ENCODE measurements at regions not wholly inside any gene's neighbourhood (a gene's known extent, or its start where the extent isn't known, plus 50 kb on each side); places are given as distances from the start of the nearest gene placed in this dataset.
"Not testable (repeated sequence)": the region's sequence is repeated elsewhere in the genome, so short reads cannot be mapped to it uniquely, and the experiment has no call there.

DNA sequence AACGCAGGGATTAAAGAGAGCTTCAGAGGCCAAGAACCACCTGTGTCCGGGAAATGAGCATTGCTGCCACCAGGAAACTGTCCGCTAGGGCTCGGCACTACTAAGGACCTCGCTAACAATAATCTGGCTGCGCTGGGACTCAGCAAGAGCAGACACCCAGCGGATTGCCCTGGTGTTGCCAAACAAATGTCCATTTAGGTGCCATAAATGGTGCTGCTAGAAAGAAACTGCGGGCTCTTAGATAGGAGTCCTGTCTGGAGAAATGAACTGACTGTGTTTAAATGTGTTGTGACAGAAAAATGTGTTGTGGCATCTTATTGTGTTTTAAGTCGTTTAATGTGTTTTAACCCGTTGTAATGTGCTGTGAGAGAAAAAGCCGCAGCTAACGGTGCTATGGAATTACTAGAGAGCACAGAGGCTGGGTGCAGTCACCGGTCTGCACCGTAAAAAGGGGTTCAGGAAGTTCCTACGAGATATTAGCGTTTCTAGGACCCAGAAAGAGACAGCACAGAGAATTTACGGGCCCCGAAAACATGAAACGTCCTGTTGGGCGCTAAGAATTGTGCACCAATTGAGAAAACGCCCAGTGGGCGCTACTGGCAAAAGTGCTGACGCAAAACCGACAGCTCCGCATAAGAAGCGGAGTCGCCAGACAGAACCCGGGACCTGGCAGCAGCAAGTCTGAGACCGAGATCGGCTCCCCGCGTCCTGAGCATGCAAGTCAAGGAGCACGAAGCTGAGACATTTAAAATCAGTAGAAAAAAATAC is 90.6 kb downstream of the ANXA2R start:
- DNase-seq (ENCODE audit: low read depth), result peak; percentile 37

DNA sequence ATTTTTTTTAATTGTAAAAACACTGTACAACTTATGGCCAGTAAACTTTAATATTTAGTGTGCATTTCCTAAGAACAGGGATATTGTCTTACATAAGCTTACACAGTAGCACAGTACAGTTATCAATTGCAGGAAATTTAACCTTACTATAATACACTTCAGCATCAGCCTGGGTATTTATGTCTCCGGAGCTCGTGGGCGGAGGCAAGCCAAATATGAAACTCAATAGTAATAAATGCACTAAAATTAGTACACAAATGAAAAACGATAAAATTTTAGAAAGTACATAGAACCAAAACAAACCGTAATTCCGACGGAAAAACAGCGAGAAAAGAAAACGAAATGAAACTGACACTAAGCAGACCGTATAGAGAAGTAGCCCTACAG is 91.2 kb downstream of the ANXA2R start:
- no peak for DNase-seq (ENCODE audit: low read depth)

DNA sequence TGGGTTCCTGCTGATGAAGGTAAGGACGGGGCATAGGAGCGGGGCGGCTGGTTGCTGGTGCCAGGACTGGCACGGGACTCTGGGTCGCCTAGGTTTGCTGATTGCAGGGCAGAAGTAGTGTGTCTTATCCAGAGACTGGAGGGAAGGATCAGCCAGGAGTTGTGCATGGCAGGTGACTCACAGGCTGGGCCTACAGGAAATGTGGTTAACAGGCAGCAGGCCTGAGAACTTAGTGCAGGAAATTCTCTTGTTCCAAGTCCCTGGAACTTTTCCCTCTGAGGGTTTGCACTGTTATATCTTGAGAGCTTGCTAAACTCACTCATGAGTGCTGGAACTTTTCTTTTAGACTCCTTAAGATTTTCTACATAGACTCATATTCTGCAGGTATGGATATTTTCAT is 95.1 kb downstream of the ANXA2R start:
- no peak for DNase-seq (ENCODE audit: low read depth)

DNA sequence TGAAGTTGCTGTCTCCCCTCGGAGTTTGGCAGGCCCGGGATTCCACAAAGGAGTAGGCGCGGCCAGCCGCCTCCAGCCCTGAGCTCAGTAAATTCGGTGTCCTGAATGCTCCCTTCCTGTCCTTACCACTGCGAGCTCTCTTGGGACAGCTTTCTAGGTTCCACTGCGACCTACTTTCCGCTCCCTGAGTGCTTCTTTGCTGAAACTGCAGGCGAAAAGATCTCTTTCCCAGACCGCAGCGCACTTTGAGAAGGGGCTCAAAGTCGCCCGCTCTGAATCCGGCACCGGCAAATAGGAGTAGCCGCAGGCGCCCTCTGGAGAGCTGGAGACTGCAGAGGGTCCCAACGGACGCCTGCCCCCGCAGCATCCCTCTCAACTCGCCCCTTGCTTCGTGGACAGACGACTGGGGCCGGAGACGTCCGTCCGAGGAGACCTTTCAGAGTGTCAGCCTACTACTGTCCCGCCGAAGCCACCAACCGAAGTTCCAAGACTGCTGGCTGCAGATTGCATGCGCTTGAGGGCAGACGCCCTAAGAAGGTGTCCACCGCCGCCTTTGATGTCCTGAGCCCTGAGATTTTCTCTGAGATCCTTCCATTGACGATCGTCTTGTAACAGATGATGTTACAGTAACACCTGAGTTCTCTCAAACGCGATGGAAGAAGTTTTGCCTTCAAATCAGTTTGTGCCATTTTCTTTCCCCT is 96.0 kb downstream of the ANXA2R start:
- DNase-seq (ENCODE audit: low read depth), result no peak

DNA sequence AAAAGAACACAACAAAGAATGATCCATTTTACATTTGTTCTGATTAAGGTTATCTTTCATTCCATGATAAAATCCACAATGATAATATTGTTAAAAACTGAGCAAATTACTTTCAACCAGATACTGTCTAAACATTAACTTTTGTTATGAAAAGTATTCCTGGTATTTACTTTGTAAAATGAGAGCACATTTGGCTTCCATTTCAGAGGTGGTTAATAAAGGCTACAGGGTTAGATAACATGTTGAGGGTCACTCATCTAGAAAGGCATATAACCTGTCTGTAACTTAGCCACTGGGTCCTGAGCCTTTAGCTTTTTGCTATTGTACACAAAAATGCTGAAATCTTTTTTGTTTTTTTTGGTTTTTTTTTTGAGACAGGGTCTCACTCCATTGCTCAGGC is 99.3 kb downstream of the ANXA2R start:
- DNase-seq (ENCODE audit: low read depth), result no peak

DNA sequence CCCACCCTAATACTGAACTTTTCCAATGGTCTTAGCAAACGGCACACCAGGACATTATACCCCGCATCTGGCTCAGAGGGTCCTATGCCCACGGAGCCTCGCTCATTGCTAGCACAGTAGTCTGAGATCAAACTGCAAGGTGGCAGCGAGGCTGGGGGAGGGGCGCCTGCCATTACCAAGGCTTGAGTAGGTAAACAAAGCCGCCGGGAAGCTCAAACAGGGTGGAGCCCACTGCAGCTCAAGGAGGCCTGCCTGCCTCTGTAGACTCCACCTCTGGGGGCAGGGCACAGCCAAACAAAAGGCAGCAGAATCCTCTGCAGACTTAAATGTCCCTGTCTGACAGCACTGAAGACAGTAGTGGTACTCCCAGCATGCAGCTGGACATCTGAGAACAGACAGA is 108.1 kb downstream of the ANXA2R start:
- DNase-seq (ENCODE audit: low read depth), result not testable (repeated sequence)

DNA sequence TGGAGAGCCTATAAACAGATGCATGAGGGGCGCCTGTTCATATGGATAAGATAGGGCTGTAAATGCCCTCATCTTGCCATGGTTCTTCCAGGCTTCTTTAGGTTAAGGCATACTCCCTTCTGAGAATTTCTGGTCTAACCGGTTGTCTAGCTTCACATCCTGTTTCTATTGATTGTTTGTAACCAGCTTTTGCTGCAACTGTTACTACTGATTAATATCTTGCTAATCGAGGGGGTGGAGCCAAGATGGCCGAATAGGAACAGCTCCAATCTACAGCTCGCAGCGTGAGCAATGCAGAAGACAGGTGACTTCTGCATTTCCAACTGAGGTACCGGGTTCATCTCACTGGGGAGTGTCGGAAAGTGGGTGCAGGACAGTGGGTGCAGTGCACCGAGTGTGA is 108.7 kb downstream of the ANXA2R start:
- DNase-seq (ENCODE audit: low read depth), result not testable (repeated sequence)

DNA sequence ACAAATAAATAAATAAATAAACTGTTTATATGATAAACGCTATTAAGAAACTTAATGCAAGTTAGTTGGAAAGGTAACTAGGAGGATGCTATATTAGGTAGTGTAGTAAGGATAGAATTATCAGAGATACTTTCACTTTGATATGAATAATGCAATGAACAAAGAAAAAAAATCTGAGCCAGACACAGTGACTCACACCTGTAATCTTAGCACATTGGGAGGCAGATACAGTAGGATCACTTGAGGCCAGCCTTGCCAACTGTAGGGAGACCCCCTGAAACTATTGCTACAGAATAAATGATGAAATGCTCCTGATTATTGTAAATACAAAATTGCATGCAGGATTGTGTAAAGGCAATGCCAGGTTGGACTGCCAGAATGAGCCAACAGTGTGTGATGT is 109.2 kb downstream of the ANXA2R start:
- DNase-seq (ENCODE audit: low read depth), result no peak

DNA sequence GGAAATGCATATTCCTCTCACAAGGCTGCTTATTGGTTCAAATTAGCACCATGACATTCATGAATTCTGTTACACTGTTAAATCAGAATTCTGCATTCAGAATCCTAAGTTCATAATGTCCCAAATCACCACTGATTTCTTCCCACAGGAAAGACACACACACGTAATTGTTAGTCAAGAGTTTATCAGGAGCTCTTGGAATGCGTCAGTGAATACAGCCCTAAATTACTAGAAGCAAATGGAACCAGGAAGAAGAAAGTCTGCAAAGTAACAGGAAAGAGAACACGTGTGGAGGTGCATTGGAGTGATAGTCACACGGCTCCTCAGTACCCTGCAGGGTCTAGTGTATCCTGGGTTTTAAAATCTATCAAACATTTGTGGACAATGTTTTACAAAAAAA is 110.2 kb downstream of the ANXA2R start:
- DNase-seq (ENCODE audit: low read depth), result no peak

DNA sequence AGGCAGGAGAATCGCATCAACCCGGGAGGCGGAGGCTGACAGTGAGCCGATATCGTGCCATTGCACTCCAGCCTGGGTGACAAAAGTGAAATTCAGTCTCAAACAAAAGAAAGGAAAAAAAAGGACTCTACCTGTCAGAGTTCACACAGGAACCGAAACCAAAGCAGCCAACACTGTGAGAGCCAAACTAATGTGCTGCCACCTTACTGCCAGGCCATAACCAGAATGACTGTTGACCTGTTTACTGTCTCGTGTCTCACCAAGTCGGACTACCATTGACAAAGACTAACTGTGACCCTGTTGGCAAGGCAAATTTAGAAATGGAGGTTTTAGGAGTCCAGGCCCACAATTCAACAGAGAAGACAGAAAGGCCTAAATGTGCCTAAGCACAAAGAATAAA is 112.4 kb downstream of the ANXA2R start:
- DNase-seq (ENCODE audit: low read depth), result no peak

DNA sequence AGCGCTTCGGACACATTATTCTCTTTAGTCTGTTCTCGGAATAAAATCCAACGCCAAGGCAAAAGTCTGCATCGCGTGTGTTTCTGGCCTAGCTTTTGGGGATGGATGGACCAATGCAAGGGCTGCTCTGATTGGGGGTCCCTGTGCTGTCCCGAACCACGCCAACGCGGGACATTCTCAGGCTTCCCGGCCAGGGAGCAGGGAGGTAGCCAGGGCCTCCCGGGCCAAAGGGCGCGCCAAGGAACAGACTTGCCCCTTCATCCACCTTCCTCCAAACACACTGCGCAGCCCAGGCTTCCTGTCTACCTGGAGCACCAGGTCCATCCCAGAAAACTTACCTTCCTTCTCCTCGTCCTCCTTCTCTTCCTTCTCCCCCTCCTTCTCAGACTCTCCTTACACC is 113.0 kb upstream of the SELENOP start:
- DNase-seq (ENCODE audit: low read depth), result no peak

DNA sequence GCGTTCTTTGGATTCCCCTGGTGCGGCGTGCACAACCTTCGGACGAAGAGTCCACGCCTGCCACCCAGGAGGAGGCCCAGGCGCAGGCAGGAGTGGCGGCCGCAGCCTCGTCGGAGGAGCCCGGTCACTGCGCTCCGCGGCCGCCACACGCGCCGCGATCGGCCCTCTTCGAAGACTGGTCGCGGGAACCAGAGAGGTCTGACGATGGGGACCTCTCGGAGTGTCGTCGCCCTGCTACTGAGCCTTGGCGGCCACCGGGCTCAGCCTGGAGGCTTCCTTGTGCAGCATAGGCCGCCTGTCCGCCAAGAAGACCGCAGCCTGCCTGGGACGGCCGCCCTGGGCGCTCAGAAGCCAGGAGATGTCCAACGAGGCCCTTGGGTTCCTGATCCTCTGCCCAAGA is 112.5 kb upstream of the SELENOP start:
- DNase-seq (ENCODE audit: low read depth), result no peak

DNA sequence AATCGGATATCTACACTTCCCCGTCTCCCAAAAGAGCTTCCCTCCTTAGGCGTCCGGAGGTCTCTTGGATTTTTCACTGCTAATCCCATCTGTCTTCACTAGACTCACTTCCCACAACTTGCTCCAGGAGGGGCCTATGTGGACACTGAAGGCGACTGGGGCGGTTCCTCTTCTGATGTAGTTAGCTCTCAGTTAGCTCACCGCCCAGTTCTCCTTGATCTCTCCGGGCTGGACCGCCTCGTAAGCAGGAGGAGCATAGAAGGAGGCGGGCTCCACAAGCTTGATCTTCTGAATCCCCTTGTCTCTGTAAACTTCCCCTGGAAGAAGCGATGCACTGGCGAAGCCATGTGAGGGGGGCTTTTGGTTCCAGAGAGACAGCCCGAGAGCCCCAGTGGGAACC is 112.0 kb upstream of the SELENOP start:
- DNase-seq (ENCODE audit: low read depth), result no peak

DNA sequence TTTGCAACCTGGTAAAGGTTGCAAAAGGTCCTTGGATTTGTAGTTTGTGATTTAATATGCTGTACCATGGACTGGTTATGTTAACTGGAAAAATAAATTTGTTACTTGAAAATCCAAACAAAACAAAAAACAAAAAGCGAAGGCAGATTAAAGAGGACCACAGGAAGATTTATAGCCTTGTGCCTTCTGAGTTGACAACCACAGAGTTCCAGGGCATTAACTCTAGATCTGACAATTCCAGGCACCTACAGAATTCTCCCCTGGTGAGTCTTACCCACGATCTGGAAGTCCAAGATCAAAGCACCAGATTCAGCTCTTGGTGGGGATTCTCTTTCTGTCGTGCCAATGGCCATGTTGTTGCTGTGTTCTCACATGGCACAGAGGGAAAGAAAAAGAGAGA is 107.9 kb upstream of the SELENOP start:
- DNase-seq (ENCODE audit: low read depth), result no peak

DNA sequence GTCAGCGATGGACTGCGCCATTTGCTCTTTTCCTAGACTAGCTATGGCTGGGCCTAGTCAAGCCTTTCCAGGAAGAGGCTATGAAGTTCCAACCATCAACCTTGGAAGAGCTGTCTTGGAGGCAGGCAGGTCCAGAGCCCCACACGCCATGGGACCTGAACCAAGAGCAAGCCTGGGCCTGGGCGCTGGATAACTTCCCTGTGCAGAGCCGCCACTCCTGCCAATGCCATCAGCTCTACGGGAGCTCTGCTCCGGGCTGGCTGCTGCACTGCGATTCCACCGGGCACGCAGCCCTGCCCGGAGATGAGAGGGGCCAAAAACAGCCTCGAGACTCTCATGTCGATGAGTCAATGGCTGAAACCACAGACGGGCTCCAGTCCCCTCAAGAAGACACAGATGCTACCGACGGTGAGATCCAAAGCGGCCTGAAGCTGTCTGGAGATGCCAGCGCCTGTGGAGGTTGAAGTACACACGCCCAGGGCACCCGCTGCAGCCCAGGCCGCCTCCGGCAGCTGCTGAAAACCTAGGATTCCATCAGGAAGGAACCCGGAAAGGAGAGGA is 103.7 kb upstream of the SELENOP start:
- DNase-seq (ENCODE audit: low read depth), result no peak

DNA sequence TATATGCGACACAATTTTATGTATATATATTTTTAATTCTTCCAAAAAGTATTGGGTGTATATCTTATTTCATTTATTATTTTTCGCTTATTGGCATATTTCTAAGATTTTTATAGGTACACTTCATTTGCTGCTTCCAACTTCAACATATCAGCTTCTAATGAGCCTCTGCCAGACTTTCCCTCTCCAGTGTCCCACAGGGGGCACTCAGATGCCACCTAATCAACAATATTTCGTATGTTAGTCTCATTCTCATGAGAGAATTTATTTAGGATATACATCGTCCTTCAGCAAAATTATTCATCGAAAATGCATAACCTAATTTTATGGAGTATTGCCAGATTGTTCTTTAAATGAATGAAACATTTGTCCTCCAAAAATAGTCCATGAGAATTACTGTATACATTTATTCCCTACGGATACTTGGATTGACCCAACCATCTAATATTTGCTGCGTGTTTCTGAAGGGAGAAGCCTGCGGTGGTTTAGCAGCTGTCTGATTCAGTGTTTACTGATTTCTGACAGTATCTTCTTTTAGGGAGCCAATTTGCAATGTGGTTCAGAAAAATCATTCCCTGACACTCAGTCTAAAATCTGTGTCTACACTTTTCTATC is 100.6 kb upstream of the SELENOP start:
- DNase-seq (ENCODE audit: low read depth), result peak; percentile 37

DNA sequence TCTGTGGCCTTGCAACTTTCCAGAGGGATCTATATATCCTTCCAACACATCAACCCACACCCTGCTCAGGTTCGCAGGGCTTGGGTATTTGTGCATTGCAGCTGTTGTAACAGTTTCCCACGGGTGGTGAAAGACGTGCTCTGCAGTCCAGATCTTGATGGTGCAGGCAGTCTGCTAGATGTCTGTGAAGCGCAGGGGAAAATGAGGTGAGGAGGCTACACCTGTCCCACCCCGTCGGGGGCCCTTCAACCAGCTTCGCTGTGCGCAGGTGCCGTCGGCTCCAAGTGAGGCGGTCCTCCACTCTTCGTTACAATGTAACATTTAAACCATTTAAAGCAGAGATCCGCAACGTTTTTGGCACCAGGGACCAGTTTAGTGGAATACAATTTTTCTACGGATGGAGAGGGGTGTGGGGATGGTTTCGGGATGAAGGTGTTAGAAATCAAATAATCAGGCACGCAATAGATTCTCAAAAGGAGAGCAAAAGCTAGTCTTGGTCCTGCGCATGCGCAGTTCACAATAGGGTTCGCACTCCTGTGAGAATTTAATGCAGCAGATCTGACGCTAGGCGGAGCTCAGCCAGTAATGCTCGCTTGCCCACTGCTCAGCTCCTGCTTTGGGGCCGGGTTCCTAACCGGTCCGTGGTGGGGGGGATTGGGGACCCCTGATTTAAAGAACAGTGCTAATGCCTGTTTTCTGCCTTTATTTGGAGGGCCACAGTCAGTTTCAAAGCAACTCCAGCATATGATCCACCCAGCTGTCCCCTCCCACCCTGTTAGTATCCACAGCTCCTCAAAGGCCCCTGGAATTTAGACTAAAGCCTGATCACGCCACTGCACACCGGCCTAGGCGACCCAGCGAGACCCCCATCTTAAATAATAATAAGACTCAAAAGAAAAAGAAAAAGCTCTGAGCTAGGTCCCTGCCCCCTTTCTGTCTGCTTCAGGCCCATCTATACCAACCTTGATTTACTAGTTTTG is 97.1 kb upstream of the SELENOP start:
- peak; percentile 85 for DNase-seq (ENCODE audit: low read depth)

DNA sequence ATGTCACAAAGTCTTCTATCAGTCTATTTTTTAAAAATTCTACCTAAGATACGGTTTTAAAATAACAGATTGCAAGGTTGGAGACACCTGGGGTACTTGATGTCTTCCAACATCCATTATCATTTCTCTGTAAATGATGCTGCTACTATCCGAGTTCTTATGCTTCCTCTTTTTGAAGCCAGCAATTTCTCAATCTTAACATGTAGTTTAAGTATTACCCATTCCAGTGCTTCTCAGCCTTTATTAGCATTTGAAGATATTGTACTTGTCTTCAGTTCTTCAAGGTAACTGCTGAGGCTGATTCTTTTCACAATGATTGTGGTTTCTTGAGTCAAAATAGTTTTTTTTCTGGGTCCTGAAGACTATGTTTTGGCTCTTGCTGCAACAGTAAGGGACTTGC is 96.4 kb upstream of the SELENOP start:
- no peak for DNase-seq (ENCODE audit: low read depth)

DNA sequence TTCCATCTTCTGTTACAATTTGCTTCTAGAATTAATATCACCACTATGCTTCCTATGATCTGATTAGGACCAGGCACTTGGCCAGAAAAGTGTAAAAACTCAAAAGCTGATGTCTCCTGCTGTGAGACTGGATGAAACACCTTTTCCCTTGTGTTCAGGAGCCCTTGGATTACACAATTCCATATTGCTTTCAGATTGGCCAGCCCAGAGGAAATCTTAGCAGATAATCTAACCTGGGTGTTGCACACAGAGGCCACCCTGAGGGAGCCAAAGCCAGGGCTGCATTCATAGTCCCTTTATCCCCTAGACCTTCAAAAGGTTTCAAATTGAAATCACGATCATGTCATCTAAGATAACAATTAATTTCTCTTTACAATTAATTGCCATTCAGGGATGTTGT is 94.1 kb upstream of the SELENOP start:
- no peak for DNase-seq (ENCODE audit: low read depth)

DNA sequence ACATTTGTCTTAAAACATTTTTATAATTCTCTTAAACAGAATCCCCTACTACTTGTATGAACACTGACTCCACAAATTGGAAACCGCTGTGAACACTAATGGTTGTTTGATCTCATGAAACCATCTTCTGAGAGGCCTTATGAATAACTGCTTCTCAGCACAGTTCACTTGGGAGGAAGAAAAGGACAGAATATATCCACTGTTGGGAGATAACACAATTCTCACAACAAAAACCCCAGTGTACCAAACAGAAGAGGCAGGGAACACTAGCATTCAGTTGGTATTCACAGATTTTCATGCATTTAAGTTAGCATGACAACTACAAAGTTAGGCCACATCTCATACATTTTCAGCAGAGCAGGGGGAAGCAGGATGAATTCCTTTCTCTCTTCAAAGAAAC is 89.0 kb upstream of the SELENOP start:
- DNase-seq (ENCODE audit: low read depth), result no peak

DNA sequence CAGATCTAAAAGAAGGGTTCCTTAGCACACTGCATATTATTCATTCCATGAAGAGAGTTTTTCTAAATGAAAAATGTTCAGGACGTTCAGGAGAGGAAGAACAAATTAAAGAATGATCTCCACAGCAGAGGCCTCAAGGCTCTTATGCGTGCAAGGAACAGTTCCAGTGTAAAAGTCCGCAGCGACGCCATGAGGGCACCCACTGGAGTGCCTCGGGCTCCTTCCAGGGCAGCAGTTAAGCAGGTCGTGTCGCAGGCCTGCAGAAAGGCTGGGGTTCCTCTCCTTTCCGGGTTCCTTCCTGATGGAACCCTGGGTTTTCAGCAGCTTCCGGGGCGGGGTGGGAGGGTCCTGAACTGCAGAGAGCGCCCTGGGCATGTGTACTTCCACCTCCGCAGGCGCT is 87.1 kb upstream of the SELENOP start:
- no peak for DNase-seq (ENCODE audit: low read depth)

DNA sequence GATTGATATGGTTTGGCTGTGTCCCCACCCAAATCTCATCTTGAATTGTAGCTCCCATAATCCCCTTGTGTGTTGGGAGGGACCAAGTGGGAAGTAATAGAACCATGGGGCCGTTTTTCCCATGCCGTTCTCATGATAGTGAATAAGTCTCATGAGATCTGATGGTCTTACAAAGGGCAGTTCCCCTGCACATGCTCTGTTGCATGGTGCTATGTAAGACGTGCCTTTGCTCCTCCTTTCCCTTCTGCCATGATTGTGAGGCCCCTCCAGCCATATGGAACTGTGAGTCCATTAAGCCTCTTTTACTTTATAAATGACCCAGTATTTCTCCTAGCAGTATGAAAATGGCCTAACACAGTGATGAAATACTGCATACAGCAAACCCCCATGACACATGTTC is 84.8 kb upstream of the SELENOP start:
- DNase-seq (ENCODE audit: low read depth), result no peak
